GM04504 (cell line): ENCODE measurements at regions not wholly inside any gene's neighbourhood (a gene's known extent, or its start where the extent isn't known, plus 50 kb on each side); places are given as distances from the start of the nearest gene placed in this dataset.
"Not testable (repeated sequence)": the region's sequence is repeated elsewhere in the genome, so short reads cannot be mapped to it uniquely, and the experiment has no call there.

Experiments
- DNase-seq: peaks from one replicate; pipeline ENCODE4 v3.0.0-alpha.2; 2012; ENCODE audit warnings: low read depth

- no peak for DNase-seq
These were observed 101.8 kb upstream of the LARP1 start for GRCh38 chr5:154653418-154653763.

GRCh38 chr5:154652746-154653417 is 102.3 kb upstream of the LARP1 start:
- DNase-seq: no peak

GRCh38 chr5:154651795-154652194 is 103.4 kb upstream of the LARP1 start:
- DNase-seq: not testable (repeated sequence)

GRCh38 chr5:154648706-154649105 is 106.5 kb upstream of the LARP1 start:
- DNase-seq: no peak

GRCh38 chr5:154648229-154648628 is 106.9 kb upstream of the LARP1 start:
- no peak for DNase-seq

- no peak for DNase-seq
These were observed 107.4 kb upstream of the LARP1 start for GRCh38 chr5:154647761-154648145.

GRCh38 chr5:154647114-154647760 is 107.9 kb upstream of the LARP1 start:
- DNase-seq: no peak

- no peak for DNase-seq
These were observed 108.4 kb upstream of the LARP1 start for GRCh38 chr5:154646745-154647113.

GRCh38 chr5:154644745-154645411 is 110.3 kb upstream of the LARP1 start:
- DNase-seq: no peak

GRCh38 chr5:154642499-154643245 is 112.5 kb upstream of the LARP1 start:
- DNase-seq: no peak

GRCh38 chr5:154640213-154640831 is 114.9 kb upstream of the LARP1 start:
- not testable (repeated sequence) for DNase-seq

- DNase-seq: not testable (repeated sequence)
These were observed 118.4 kb upstream of the LARP1 start for GRCh38 chr5:154636786-154637185.

- DNase-seq: not testable (repeated sequence)
These were observed 118.9 kb upstream of the LARP1 start for GRCh38 chr5:154636271-154636670.

- not testable (repeated sequence) for DNase-seq
These were observed 121.4 kb upstream of the LARP1 start for GRCh38 chr5:154633744-154634143.

GRCh38 chr5:154631141-154631540 is 124.0 kb upstream of the LARP1 start:
- DNase-seq: no peak

- DNase-seq: no peak
These were observed 124.8 kb upstream of the LARP1 start for GRCh38 chr5:154630410-154630809.

GRCh38 chr5:154628685-154629084 is 126.5 kb upstream of the LARP1 start:
- DNase-seq: no peak

- DNase-seq: peak; percentile 70
These were observed 127.2 kb upstream of the LARP1 start for GRCh38 chr5:154627698-154628678.

- DNase-seq: no peak
These were observed 128.2 kb upstream of the LARP1 start for GRCh38 chr5:154626876-154627557.

- no peak for DNase-seq
These were observed 130.1 kb upstream of the LARP1 start for GRCh38 chr5:154625031-154625430.
